Kidney epithelial cell (primary cell): ENCODE measurements at regions not wholly inside any gene's neighbourhood (a gene's known extent, or its start where the extent isn't known, plus 50 kb on each side); places are given as distances from the start of the nearest gene placed in this dataset.

Experiments used
- DNase-seq: peaks from one replicate; pipeline ENCODE4 v3.0.0-alpha.2; 2010; ENCODE audit warnings: low read depth
- H3K27me3 ChIP-seq: 2 replicates; pipeline ENCODE4 v1.6.0; 2011; ENCODE audit warnings: low read length; ENCODE audit not compliant: control insufficient read depth, insufficient read depth
- H3K36me3 ChIP-seq: 2 replicates; pipeline ENCODE4 v1.5.1; 2011; ENCODE audit warnings: low read length; ENCODE audit not compliant: control insufficient read depth, insufficient read depth
- H3K4me3 ChIP-seq: 2 replicates; pipeline ENCODE4 v1.5.1; 2011; ENCODE audit warnings: low read depth, mild to moderate bottlenecking, control low read depth, low read length
- TF ChIP-seq, protein P1 (sequence below): IDR thresholded peaks from 2 replicates; pipeline ENCODE4 v1.5.1; 2011; ENCODE audit warnings: mild to moderate bottlenecking, moderate library complexity, low read length, control low read depth, inconsistent platforms; ENCODE audit not compliant: insufficient read depth, poor library complexity, severe bottlenecking

DNA sequence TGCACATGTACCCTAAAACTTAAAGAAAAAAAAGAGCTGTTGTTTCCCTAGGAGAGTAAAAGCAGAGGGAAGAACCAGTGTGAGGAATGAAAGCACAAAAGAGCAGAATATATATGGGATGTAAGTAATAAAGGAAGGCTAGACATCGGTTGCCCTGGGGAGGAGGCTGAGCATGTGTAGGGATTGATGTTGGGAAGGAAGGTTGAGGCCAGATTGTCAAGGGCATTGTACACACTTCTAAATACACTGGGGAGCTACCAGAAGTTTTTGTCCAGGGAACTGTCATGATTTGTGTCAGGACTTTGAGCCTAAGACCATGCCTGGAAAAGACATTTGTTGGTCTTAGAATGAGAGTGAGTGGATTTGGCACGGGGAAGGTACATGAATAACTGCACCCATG is 467.1 kb downstream of the GPAT3 start:
- H3K27me3 ChIP-seq, result no peaks in the 10 kb centered on the region

DNA sequence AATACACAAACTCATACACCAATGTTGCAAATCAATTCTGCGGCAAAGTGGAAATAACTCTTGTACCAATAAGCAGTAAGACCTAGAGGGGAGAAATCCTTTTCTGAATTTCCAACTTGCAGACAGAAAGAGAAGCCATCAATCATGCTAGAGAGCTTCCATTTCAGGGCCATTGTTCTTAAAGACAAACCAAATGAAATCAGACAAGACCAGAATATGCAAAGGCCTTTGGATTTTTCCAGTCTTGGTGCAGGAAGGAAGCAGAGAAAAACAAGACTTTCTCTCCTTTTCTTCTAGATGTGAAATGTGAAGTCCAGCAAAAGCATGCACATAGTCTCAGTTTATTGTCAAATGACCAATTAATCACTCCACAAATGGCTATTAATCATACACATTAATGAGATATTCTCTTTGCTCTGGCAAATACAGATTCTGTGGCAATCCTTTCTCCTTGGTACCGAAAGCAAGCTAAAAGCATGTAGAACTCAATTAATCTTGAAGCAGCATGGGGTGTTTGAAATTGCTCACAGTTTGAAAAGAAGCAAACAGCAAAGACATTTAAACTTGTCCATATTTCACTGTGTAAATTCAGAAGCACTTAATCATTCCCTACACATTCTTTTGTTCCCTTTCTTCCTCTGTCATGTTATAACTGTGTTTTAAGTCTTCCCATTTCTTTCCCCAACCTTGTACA is 466.1 kb downstream of the GPAT3 start:
- DNase-seq, result no peak
- Histone ChIP-seq H3K4me3 (no peak overlapping the region), H3K36me3 (no peaks in the 10 kb centered on the region), H3K27me3 (no peaks in the 10 kb centered on the region)
- TF ChIP-seq, protein P1, sequence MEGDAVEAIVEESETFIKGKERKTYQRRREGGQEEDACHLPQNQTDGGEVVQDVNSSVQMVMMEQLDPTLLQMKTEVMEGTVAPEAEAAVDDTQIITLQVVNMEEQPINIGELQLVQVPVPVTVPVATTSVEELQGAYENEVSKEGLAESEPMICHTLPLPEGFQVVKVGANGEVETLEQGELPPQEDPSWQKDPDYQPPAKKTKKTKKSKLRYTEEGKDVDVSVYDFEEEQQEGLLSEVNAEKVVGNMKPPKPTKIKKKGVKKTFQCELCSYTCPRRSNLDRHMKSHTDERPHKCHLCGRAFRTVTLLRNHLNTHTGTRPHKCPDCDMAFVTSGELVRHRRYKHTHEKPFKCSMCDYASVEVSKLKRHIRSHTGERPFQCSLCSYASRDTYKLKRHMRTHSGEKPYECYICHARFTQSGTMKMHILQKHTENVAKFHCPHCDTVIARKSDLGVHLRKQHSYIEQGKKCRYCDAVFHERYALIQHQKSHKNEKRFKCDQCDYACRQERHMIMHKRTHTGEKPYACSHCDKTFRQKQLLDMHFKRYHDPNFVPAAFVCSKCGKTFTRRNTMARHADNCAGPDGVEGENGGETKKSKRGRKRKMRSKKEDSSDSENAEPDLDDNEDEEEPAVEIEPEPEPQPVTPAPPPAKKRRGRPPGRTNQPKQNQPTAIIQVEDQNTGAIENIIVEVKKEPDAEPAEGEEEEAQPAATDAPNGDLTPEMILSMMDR, result no peak

More for the DNA sequence above, 467.1 kb downstream of the GPAT3 start:
- Histone ChIP-seq H3K4me3 (no peak overlapping the region), H3K36me3 (no peaks in the 10 kb centered on the region)
- no peak for DNase-seq
- TF ChIP-seq, protein P1, result no peak

DNA sequence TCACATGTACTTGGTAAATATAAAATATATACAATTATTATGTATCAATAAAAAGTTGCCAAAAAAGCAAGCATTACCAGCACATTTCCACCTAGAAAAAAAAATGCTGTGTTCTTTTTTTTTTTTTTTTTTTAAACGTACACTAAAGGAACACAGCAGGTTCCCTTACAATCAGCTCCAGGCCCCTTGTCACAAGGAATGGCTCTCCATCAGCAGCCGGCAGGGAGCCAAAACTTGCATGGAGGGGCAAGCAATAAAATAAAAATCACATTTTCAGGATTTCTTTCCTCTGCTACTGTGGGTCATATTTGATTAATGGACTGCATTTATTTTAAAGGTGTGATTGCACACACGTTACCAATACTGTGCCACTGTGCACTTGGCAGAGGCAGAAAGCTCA is 460.3 kb downstream of the GPAT3 start:
- H3K4me3 ChIP-seq, result no peak overlapping the region
- no peaks in the 10 kb centered on the region for H3K27me3 ChIP-seq
- no peak for DNase-seq
- no peaks in the 10 kb centered on the region for H3K36me3 ChIP-seq
- TF ChIP-seq, protein P1, result no peak

DNA sequence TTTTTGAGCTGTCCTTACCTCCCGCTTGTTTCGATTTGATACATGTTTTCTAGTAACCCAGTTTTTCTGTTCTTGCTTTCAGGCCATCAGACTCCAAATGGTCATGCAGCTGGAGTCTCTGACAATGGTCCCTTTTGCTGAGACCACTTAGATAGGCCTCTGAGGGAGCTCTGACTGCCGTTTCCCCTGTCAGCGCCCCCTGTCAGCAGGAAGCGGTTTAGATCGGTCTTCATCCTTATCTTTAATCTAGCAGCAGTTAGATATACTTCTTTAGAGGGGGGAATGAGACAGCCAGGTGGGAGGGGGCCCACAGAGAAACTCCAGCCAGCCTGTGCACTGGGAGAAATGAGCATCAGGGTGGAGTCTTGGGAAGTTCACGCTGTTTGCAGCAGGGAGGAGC is 457.9 kb downstream of the GPAT3 start:
- TF ChIP-seq, protein P1, result no peak
- no peak overlapping the region for H3K4me3 ChIP-seq
- H3K36me3 ChIP-seq, result no peaks in the 10 kb centered on the region
- H3K27me3 ChIP-seq, result no peaks in the 10 kb centered on the region
- DNase-seq, result no peak

DNA sequence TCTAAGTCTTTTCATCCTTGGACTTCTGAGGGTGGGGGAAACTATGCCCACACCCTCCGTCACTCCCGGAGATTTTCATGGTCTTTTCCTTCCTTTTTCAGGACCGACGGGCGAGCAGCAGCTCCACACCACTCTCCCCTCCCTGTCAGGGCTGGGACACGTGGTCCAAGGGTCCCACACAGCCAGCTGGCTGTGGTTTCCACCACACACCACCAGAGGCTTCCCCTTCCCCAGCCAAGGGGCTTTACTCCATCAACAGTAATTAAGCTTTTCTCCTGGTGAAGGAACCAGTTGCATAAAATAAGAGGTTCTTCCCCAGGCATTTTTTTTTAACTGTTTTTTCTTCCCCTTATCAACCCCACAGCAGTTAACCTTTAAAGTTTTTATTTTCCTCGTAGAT is 453.9 kb downstream of the GPAT3 start:
- Histone ChIP-seq H3K27me3 (no peaks in the 10 kb centered on the region), H3K4me3 (no peak overlapping the region), H3K36me3 (no peaks in the 10 kb centered on the region)
- DNase-seq, result no peak
- TF ChIP-seq, protein P1, result no peak

DNA sequence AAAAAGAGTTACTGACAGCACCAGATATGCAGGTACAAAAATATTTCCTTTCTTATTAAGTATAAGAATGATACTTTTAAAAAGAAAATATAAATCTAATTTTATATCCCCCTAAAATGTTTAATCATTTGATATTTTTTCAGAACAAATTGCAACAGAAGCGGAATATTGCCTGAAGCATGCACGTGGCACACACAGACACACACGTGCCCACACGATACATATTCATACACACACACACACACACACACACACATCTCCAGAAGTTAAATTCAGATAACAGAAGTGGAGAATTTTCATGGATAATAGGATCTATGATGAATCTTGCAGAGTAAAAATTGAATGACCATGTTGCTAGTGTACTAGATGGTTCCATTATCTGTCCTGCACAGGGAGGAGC is 445.2 kb downstream of the GPAT3 start:
- no peaks in the 10 kb centered on the region for H3K27me3 ChIP-seq
- H3K4me3 ChIP-seq, result no peak overlapping the region
- TF ChIP-seq, protein P1, result no peak

More for the DNA sequence above, 445.2 kb downstream of the GPAT3 start:
- DNase-seq, result no peak
- H3K36me3 ChIP-seq, result no peaks in the 10 kb centered on the region
